ENCODE measurements at regions not wholly inside any gene's neighbourhood (a gene's known extent, or its start where the extent isn't known, plus 50 kb on each side); places are given as distances from the start of the nearest gene placed in this dataset.
"Not testable (repeated sequence)": the region's sequence is repeated elsewhere in the genome, so short reads cannot be mapped to it uniquely, and the experiment has no call there.

GRCh38 chr13:50170447-50171037, 155.3 kb downstream of the KCNRG start:
- no peak overlapping the region for H3K27ac ChIP-seq (ENCODE audit: insufficient read depth, low read length)
- H3K4me1 ChIP-seq (ENCODE audit: control insufficient read depth, extremely low read depth, insufficient read depth, low read length): no peaks in the 10 kb centered on the region
- H3K27me3 ChIP-seq (ENCODE audit: control insufficient read depth, insufficient read depth, low read length): no peaks in the 10 kb centered on the region
- no peak overlapping the region for H3K9ac ChIP-seq (ENCODE audit: insufficient read depth, low read length)
- no peak overlapping the region for H3K4me2 ChIP-seq (ENCODE audit: extremely low read depth, insufficient read depth, low read length)
- no peaks in the 10 kb centered on the region for H3K79me2 ChIP-seq (ENCODE audit: control insufficient read depth, insufficient read depth, low read length)
- no peaks in the 10 kb centered on the region for H4K20me1 ChIP-seq (ENCODE audit: control insufficient read depth, extremely low read depth, insufficient read depth, low read length)
- no peak overlapping the region for H3K4me3 ChIP-seq (replicated peaks in 1 of 4; ENCODE audit: control extremely low read depth in 1 of 4, insufficient read depth in 1 of 4, low read depth in 3 of 4, low read length in 4 of 4)
- no peaks in the 10 kb centered on the region for H3K36me3 ChIP-seq (ENCODE audit: control insufficient read depth, insufficient read depth, low read length)
- no peak overlapping the region for H2AFZ ChIP-seq (ENCODE audit: low read length)
- TF ChIP-seq EZH2 (IDR thresholded peaks at IDR 0.05; ENCODE audit: low read length, missing control alignments) (no peak), CTCF (conservative IDR thresholded peaks at IDR 0.05 in 1 of 2, IDR thresholded peaks at IDR 0.05 in 1 of 2; ENCODE audit: low read depth in 1 of 2, low read length in 2 of 2) (peak in 1 of 2 donors; percentile 49)
- peak in 1 of 2 donors; percentile 67 for DNase-seq (ENCODE audit: low read depth in 2 of 2)
- H3K9me3 ChIP-seq (ENCODE audit: control insufficient read depth, insufficient read depth, low read depth, low read length): no peaks in the 10 kb centered on the region

GRCh38 chr13:50171590-50172282, 156.5 kb downstream of the KCNRG start:
- H3K4me2 ChIP-seq (ENCODE audit: extremely low read depth, insufficient read depth, low read length): no peak overlapping the region
- no peak overlapping the region for H3K4me3 ChIP-seq (replicated peaks in 1 of 4; ENCODE audit: control extremely low read depth in 1 of 4, insufficient read depth in 1 of 4, low read depth in 3 of 4, low read length in 4 of 4)
- no peak overlapping the region for H2AFZ ChIP-seq (ENCODE audit: low read length)
- no peaks in the 10 kb centered on the region for H3K36me3 ChIP-seq (ENCODE audit: control insufficient read depth, insufficient read depth, low read length)
- no peaks in the 10 kb centered on the region for H3K27me3 ChIP-seq (ENCODE audit: control insufficient read depth, insufficient read depth, low read length)
- no peaks in the 10 kb centered on the region for H4K20me1 ChIP-seq (ENCODE audit: control insufficient read depth, extremely low read depth, insufficient read depth, low read length)
- H3K79me2 ChIP-seq (ENCODE audit: control insufficient read depth, insufficient read depth, low read length): no peaks in the 10 kb centered on the region
- TF ChIP-seq CTCF (conservative IDR thresholded peaks at IDR 0.05 in 1 of 2, IDR thresholded peaks at IDR 0.05 in 1 of 2; ENCODE audit: low read depth in 1 of 2, low read length in 2 of 2): no peak
- DNase-seq (ENCODE audit: low read depth in 2 of 2): peak in 1 of 2 donors; percentile 74
- H3K27ac ChIP-seq (ENCODE audit: insufficient read depth, low read length): no peak overlapping the region
- H3K9ac ChIP-seq (ENCODE audit: insufficient read depth, low read length): no peak overlapping the region
- no peaks in the 10 kb centered on the region for H3K9me3 ChIP-seq (ENCODE audit: control insufficient read depth, insufficient read depth, low read depth, low read length)
- no peaks in the 10 kb centered on the region for H3K4me1 ChIP-seq (ENCODE audit: control insufficient read depth, extremely low read depth, insufficient read depth, low read length)

GRCh38 chr13:50173045-50173444, 157.8 kb downstream of the KCNRG start:
- H3K4me3 ChIP-seq (replicated peaks in 1 of 4; ENCODE audit: control extremely low read depth in 1 of 4, insufficient read depth in 1 of 4, low read depth in 3 of 4, low read length in 4 of 4); H2AFZ ChIP-seq (ENCODE audit: low read length); H3K4me2 ChIP-seq (ENCODE audit: extremely low read depth, insufficient read depth, low read length); H3K27ac ChIP-seq (ENCODE audit: insufficient read depth, low read length); H3K36me3 ChIP-seq (ENCODE audit: control insufficient read depth, insufficient read depth, low read length); DNase-seq (ENCODE audit: low read depth in 2 of 2); H3K9me3 ChIP-seq (ENCODE audit: control insufficient read depth, insufficient read depth, low read depth, low read length); H4K20me1 ChIP-seq (ENCODE audit: control insufficient read depth, extremely low read depth, insufficient read depth, low read length); H3K79me2 ChIP-seq (ENCODE audit: control insufficient read depth, insufficient read depth, low read length); H3K4me1 ChIP-seq (ENCODE audit: control insufficient read depth, extremely low read depth, insufficient read depth, low read length); H3K27me3 ChIP-seq (ENCODE audit: control insufficient read depth, insufficient read depth, low read length); H3K9ac ChIP-seq (ENCODE audit: insufficient read depth, low read length): not testable (repeated sequence)

Data from fibroblast of lung (primary cell).